ENCODE measurements at regions not wholly inside any gene's neighbourhood (a gene's known extent, or its start where the extent isn't known, plus 50 kb on each side); places are given as distances from the start of the nearest gene placed in this dataset.

- DNase-seq, result no peak
Observed at GRCh38 chr11:31997955-31998354, 92.9 kb upstream of the RCN1 start.

GRCh38 chr11:31996159-31996881 lies 94.6 kb upstream of the RCN1 start:
- DNase-seq, result no peak

GRCh38 chr11:31995525-31996094 lies 95.3 kb upstream of the RCN1 start:
- no peak for DNase-seq

- DNase-seq, result no peak
Observed at GRCh38 chr11:31995032-31995431, 95.8 kb upstream of the RCN1 start.

- no peak for DNase-seq
Observed at GRCh38 chr11:31987118-31988005, 103.5 kb upstream of the RCN1 start.

- DNase-seq, result no peak
Observed at GRCh38 chr11:31986201-31986889, 104.5 kb upstream of the RCN1 start.

GRCh38 chr11:31981457-31981856 lies 109.4 kb upstream of the RCN1 start:
- DNase-seq, result no peak

- no peak for DNase-seq
Observed at GRCh38 chr11:31977343-31977742, 113.5 kb upstream of the RCN1 start.

GRCh38 chr11:31974366-31975136 lies 116.3 kb upstream of the RCN1 start:
- DNase-seq, result no peak

- no peak for DNase-seq
Observed at GRCh38 chr11:31973172-31973571, 117.7 kb upstream of the RCN1 start.

GRCh38 chr11:31972623-31973022 lies 118.3 kb upstream of the RCN1 start:
- DNase-seq, result no peak

- DNase-seq, result no peak
Observed at GRCh38 chr11:31969359-31969702, 121.5 kb upstream of the RCN1 start.

GRCh38 chr11:31968461-31969358 lies 122.2 kb upstream of the RCN1 start:
- DNase-seq, result no peak

- DNase-seq, result no peak
Observed at GRCh38 chr11:31967404-31968130, 123.3 kb upstream of the RCN1 start.

- no peak for DNase-seq
Observed at GRCh38 chr11:31966846-31967245, 124.0 kb upstream of the RCN1 start.

- no peak for DNase-seq
Observed at GRCh38 chr11:31964181-31964580, 126.7 kb upstream of the RCN1 start.

GRCh38 chr11:31960126-31960525 lies 130.7 kb upstream of the RCN1 start:
- DNase-seq, result no peak

- no peak for DNase-seq
Observed at GRCh38 chr11:31959716-31960115, 131.2 kb upstream of the RCN1 start.

GRCh38 chr11:31958076-31958735 lies 132.7 kb upstream of the RCN1 start:
- peak; percentile 8 for DNase-seq

GRCh38 chr11:31957674-31958073 lies 133.2 kb upstream of the RCN1 start:
- DNase-seq, result no peak
